GM23248 (cell line): ENCODE measurements at regions not wholly inside any gene's neighbourhood (a gene's known extent, or its start where the extent isn't known, plus 50 kb on each side); places are given as distances from the start of the nearest gene placed in this dataset.
A peak's percentile ranks its signal among the peaks of the same experiment; 100 is the strongest.

Source experiments
- DNase-seq: peaks from one replicate; pipeline ENCODE4 v3.0.0-alpha.2; 2015
- H2AFZ ChIP-seq: fragments of 200-600 bp; sonication (generic); 2 replicates; pipeline ENCODE4 v1.6.1; 2016; ENCODE audit warnings: antibody characterized with exemption
- H3F3A ChIP-seq: fragments of 200-600 bp; sonication (generic); 2 replicates; pipeline ENCODE4 v1.6.1; 2016; ENCODE audit warnings: mild to moderate bottlenecking, antibody characterized with exemption, mixed run types; ENCODE audit not compliant: insufficient read depth
- H3K27ac ChIP-seq: fragments of 200-600 bp; sonication (generic); 2 replicates; pipeline ENCODE4 v1.5.1; 2016; ENCODE audit warnings: mild to moderate bottlenecking
- H3K27me3 ChIP-seq: fragments of 200-600 bp; sonication (generic); replicated peaks from 2 replicates; pipeline ENCODE4 v1.6.1; 2016; ENCODE audit warnings: mild to moderate bottlenecking; ENCODE audit not compliant: insufficient read depth
- H3K36me3 ChIP-seq: fragments of 200-600 bp; sonication (generic); 2 replicates; pipeline ENCODE4 v1.6.1; 2016; ENCODE audit warnings: low read depth, mild to moderate bottlenecking
- H3K4me1 ChIP-seq: fragments of 200-600 bp; sonication (generic); 2 replicates; pipeline ENCODE4 v1.6.1; 2016; ENCODE audit warnings: mild to moderate bottlenecking; ENCODE audit not compliant: insufficient read depth
- H3K4me2 ChIP-seq: fragments of 200-600 bp; sonication (generic); one replicate; pipeline ENCODE4 v1.6.1; 2016; ENCODE audit warnings: mild to moderate bottlenecking; ENCODE audit not compliant: unreplicated experiment
- H3K4me3 ChIP-seq: fragments of 200-600 bp; sonication (generic); 2 replicates; pipeline ENCODE4 v1.5.1; 2016; ENCODE audit warnings: mild to moderate bottlenecking
- H3K79me2 ChIP-seq: fragments of 200-600 bp; sonication (generic); 2 replicates; pipeline ENCODE4 v1.6.1; 2016; ENCODE audit warnings: mild to moderate bottlenecking; ENCODE audit not compliant: insufficient read depth
- H3K9ac ChIP-seq: fragments of 200-600 bp; sonication (generic); 2 replicates; pipeline ENCODE4 v1.6.1; 2016; ENCODE audit warnings: mild to moderate bottlenecking
- H3K9me2 ChIP-seq: fragments of 200-600 bp; sonication (generic); 2 replicates; pipeline ENCODE4 v1.6.1; 2016; ENCODE audit warnings: mixed run types, mild to moderate bottlenecking, moderate library complexity; ENCODE audit not compliant: insufficient read depth
- H3K9me3 ChIP-seq: fragments of 200-600 bp; sonication (generic); one replicate; pipeline ENCODE4 v1.6.1; 2017; ENCODE audit warnings: low read depth
- H4K20me1 ChIP-seq: fragments of 200-600 bp; sonication (generic); 2 replicates; pipeline ENCODE4 v1.6.0; 2016; ENCODE audit not compliant: insufficient read depth
- EZH2 ChIP-seq: fragments of 200-600 bp; sonication (generic); IDR thresholded peaks from 2 replicates; pipeline ENCODE4 v1.6.1; 2018; ENCODE audit warnings: antibody characterized with exemption, mild to moderate bottlenecking; ENCODE audit not compliant: insufficient read depth, poor library complexity, severe bottlenecking
- EZH2phosphoT487 ChIP-seq: fragments of 200-600 bp; sonication (generic); IDR thresholded peaks from 2 replicates; pipeline ENCODE4 v1.6.1; 2018; ENCODE audit warnings: antibody characterized with exemption, moderate library complexity, mild to moderate bottlenecking, low read depth; ENCODE audit not compliant: insufficient read depth
- WGBS, 2 experiments: methylation state at CpG; one replicate each; pipeline ENCODE4 v1.1.6; 2015 to 2017; ENCODE audit warnings: low lambda C conversion rate in 2 of 2, low coverage in 1 of 2; ENCODE audit errors: missing lambda C conversion rate in 2 of 2; 5-methylcytosine and 5-hydroxymethylcytosine counted together
- in situ Hi-C: fragments of 300-500 bp; cut with MboI; formaldehyde crosslinking; loops from 2 replicates; pipeline ENCODE4 v1.15.0; 2020

DNA sequence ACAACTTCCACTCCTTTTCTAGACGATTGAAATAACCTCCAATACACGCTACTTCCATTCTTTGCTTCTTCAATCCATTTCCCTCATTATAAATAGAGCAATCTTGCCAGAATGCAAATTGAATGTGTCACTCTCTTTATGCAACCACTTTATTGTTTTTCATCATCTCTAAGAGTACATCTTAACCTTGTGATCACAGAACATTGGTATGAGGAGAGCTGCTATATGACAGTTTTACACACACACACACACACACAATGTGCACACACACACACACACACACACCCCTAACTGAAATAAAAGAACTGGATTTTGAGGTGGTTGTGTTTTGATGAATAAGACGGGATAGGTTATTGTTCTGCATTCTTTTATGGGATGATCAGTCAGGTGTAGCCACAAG, 187.0 kb downstream of the HDGFL1 start:
- Histone ChIP-seq H3K79me2 (no peaks in the 10 kb centered on the region), H2AFZ (no peak overlapping the region), H3K27me3 (no peaks in the 10 kb centered on the region), H3K4me1 (peaks cover 4% of the 10 kb centered on the region; the same call in 1 of the 2 replicates), H4K20me1 (no peaks in the 10 kb centered on the region), H3F3A (no peaks in the 10 kb centered on the region), H3K36me3 (no peaks in the 10 kb centered on the region), H3K4me2 (no peak overlapping the region), H3K9me3 (no peaks in the 10 kb centered on the region), H3K9me2 (no peaks in the 10 kb centered on the region), H3K9ac (no peak overlapping the region), H3K4me3 (no peak overlapping the region), H3K27ac (no peak overlapping the region)
- TF ChIP-seq EZH2phosphoT487 (no peak), EZH2 (no peak)
- peak; percentile 19 for DNase-seq
- WGBS, 2 experiments: 58 to 71% methylated on average over 3 of the region's 3 CpGs
- in situ Hi-C loops: no loop called here

DNA sequence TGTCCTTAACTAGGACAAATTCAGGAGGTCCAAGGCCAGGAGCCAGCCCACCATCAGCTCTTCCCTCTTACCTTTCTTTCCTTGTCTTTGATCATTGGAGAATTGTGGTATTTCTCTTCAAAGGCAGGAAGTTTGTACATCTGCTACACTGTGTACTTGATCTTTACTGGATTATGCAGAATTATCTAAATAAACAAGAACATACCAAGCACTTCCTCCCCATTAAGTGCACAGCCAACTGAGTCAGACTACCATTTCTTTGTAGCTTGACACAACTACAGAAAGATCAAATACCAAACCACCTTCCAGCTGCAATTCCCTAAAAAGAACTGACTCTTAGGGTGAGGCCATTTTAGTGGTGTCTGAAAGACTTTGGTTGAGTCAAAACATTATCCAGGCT, 195.1 kb downstream of the HDGFL1 start:
- no peak overlapping the region for H3K27ac ChIP-seq
- no peaks in the 10 kb centered on the region for H3F3A ChIP-seq
- no peaks in the 10 kb centered on the region for H3K9me3 ChIP-seq
- no peaks in the 10 kb centered on the region for H4K20me1 ChIP-seq
- H3K4me2 ChIP-seq: no peak overlapping the region
- H2AFZ ChIP-seq: no peak overlapping the region
- no peak for DNase-seq
- no peaks in the 10 kb centered on the region for H3K4me1 ChIP-seq
- TF ChIP-seq EZH2 (no peak), EZH2phosphoT487 (no peak)
- H3K36me3 ChIP-seq: no peaks in the 10 kb centered on the region
- no peaks in the 10 kb centered on the region for H3K79me2 ChIP-seq
- no peak overlapping the region for H3K4me3 ChIP-seq
- no peak overlapping the region for H3K9ac ChIP-seq
- H3K27me3 ChIP-seq: no peaks in the 10 kb centered on the region
- in situ Hi-C loops: no loop called here
- H3K9me2 ChIP-seq: no peaks in the 10 kb centered on the region

DNA sequence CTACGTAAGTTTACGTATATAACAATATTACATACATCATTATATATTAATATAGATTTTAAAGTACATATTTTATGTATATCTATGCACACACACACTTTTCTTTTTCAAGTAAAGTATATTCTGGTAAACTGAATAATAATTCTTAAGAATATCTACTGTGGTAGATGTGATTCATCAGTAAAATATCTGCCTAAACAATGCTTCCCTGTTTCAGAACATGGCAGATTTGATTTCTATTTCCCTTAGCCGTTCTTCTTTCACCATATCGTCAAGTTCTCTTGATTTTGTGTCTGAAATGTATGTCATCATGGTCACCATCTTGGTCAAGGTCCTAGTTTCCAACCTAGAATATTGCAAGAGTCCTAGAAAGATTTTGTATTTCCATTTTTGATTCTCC, 195.6 kb downstream of the HDGFL1 start:
- Histone ChIP-seq H2AFZ (no peak overlapping the region), H3K4me2 (no peak overlapping the region), H4K20me1 (no peaks in the 10 kb centered on the region), H3K27ac (no peak overlapping the region), H3K9me3 (no peaks in the 10 kb centered on the region), H3K4me3 (no peak overlapping the region), H3K27me3 (no peaks in the 10 kb centered on the region), H3K9ac (no peak overlapping the region), H3K4me1 (no peaks in the 10 kb centered on the region), H3K36me3 (no peaks in the 10 kb centered on the region), H3F3A (no peaks in the 10 kb centered on the region), H3K79me2 (no peaks in the 10 kb centered on the region), H3K9me2 (no peaks in the 10 kb centered on the region)
- 74 to 77% methylated on average over 4 of the region's 4 CpGs for WGBS, 2 experiments
- in situ Hi-C loops: no loop called here
- peak; percentile 6 for DNase-seq
- TF ChIP-seq EZH2phosphoT487: no peak
- TF ChIP-seq EZH2: no peak

DNA sequence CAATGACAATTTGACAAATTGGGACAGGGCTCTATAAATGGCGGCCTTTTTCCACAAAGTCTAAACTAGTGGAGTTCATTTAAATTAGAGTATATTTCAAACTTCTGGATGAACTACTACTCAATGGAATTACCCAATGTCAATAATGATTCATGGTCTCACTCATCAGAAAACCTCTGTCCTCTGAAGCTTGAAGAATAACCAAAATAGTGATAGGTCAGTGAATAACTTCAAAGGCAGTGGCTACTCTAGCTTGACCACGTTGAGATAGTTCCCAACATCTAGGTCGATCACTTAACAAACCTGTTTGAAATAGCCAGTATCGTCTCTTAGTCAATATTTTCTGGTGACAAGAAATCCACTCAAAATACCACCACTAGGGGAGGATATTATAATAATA, 197.6 kb downstream of the HDGFL1 start:
- H3K27me3 ChIP-seq: no peaks in the 10 kb centered on the region
- no peak for TF ChIP-seq EZH2
- no peak for TF ChIP-seq EZH2phosphoT487
- H3K79me2 ChIP-seq: no peaks in the 10 kb centered on the region
- no peaks in the 10 kb centered on the region for H3K4me1 ChIP-seq
- H4K20me1 ChIP-seq: no peaks in the 10 kb centered on the region
- in situ Hi-C loops: no loop called here
- no peak overlapping the region for H3K4me3 ChIP-seq
- H3K36me3 ChIP-seq: no peaks in the 10 kb centered on the region
- no peaks in the 10 kb centered on the region for H3K9me2 ChIP-seq
- no peak overlapping the region for H3K4me2 ChIP-seq
- no peaks in the 10 kb centered on the region for H3K9me3 ChIP-seq
- no peaks in the 10 kb centered on the region for H3F3A ChIP-seq
- WGBS, 2 experiments: 75 to 81% methylated on average over 4 of the region's 4 CpGs
- no peak overlapping the region for H3K27ac ChIP-seq
- no peak overlapping the region for H2AFZ ChIP-seq
- H3K9ac ChIP-seq: no peak overlapping the region
- no peak for DNase-seq

DNA sequence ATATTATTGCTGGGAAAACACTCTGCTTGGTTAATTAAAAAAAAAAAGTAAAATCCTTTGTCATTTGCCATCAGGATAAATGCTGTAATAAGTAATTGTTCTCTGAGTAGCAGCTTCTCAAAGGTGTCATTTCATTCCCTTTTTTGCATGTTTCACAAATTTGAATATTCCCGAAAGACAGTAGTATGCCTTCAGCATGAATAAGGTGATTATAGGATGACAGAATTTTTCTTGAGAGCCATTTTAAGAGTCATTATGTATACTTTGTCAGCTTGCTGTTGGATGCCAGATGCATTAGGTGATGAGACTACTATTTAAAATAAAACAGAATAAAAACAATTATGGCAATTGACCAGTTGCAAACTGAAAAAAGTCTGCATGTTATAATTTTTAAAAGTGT, 200.7 kb downstream of the HDGFL1 start:
- Histone ChIP-seq H3K36me3 (no peaks in the 10 kb centered on the region), H2AFZ (no peak overlapping the region), H3K4me2 (no peak overlapping the region), H3K27me3 (no peaks in the 10 kb centered on the region), H3F3A (no peaks in the 10 kb centered on the region), H3K4me1 (no peaks in the 10 kb centered on the region), H3K9me2 (no peaks in the 10 kb centered on the region), H3K27ac (no peak overlapping the region), H3K79me2 (no peaks in the 10 kb centered on the region), H3K9ac (no peak overlapping the region), H3K4me3 (no peak overlapping the region), H3K9me3 (no peaks in the 10 kb centered on the region), H4K20me1 (no peaks in the 10 kb centered on the region)
- 91 to 100% methylated on average over 1 of the region's 1 CpG for WGBS, 2 experiments
- in situ Hi-C loops: no loop called here
- TF ChIP-seq EZH2: no peak
- no peak for TF ChIP-seq EZH2phosphoT487
- no peak for DNase-seq
